Parathyroid adenoma (tissue), 2 donors: ENCODE measurements at regions not wholly inside any gene's neighbourhood (a gene's known extent, or its start where the extent isn't known, plus 50 kb on each side); places are given as distances from the start of the nearest gene placed in this dataset.

Experiments used
- H2AFZ ChIP-seq: fragments of 300-600 bp; sonication (generic); one replicate; pipeline ENCODE4 v1.7.0; 2017; ENCODE audit warnings: antibody characterized with exemption, mild to moderate bottlenecking
- H3K27ac ChIP-seq: fragments of 300-600 bp; sonication (generic); one replicate; pipeline ENCODE4 v1.7.0; 2017
- H3K27me3 ChIP-seq: fragments of 300-600 bp; sonication (generic); one replicate; pipeline ENCODE4 v1.7.0; 2017; ENCODE audit warnings: low read length; ENCODE audit not compliant: control insufficient read depth, insufficient read depth
- H3K36me3 ChIP-seq: fragments of 300-600 bp; sonication (generic); one replicate; pipeline ENCODE4 v1.7.0; 2017; ENCODE audit warnings: low read length; ENCODE audit not compliant: control insufficient read depth, insufficient read depth
- H3K4me1 ChIP-seq: fragments of 300-600 bp; sonication (generic); one replicate; pipeline ENCODE4 v1.7.0; 2017; ENCODE audit warnings: control low read depth
- H3K4me2 ChIP-seq: fragments of 300-600 bp; sonication (generic); one replicate; pipeline ENCODE4 v1.7.0; 2017; ENCODE audit warnings: low read length
- H3K4me3 ChIP-seq: fragments of 300-600 bp; sonication (generic); one replicate; pipeline ENCODE4 v1.7.0; 2017; ENCODE audit warnings: low read depth, low read length
- H3K79me2 ChIP-seq: fragments of 300-600 bp; sonication (generic); one replicate; pipeline ENCODE4 v1.7.0; 2017; ENCODE audit warnings: control low read depth
- H3K9ac ChIP-seq: fragments of 300-600 bp; sonication (generic); one replicate; pipeline ENCODE4 v1.7.0; 2017; ENCODE audit warnings: mild to moderate bottlenecking
- H3K9me3 ChIP-seq: fragments of 300-600 bp; sonication (generic); one replicate; pipeline ENCODE4 v1.7.0; 2017; ENCODE audit warnings: low read length; ENCODE audit not compliant: control insufficient read depth
- CTCF ChIP-seq: fragments of 300-600 bp; sonication (generic); IDR thresholded peaks from one replicate; pipeline ENCODE4 v1.7.0; 2017; ENCODE audit warnings: antibody characterized with exemption, mild to moderate bottlenecking
- donor health status: primary hyperparathyroidism.

DNA sequence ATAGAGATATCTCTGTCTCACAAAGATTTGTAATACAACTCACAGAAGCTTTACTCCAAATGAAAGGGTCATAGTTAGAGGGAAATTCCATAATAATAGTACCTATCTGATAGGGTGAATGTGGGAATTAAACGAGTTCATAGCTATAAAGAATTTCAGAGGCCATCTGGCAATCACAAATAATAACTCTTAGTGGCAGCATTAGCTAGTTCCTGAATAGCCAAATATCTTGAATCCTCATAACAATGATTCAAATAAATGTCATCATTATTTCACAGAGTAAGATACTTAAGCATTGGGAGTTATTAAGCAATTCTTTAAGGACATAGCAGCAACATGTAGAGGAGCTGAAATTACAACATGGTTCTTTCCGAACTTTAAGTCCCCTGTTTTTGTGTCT, 1265.0 kb upstream of the PIK3C3 start:
- Histone ChIP-seq H3K9ac (no peak overlapping the region), H3K27ac (no peak overlapping the region), H3K27me3 (no peaks in the 10 kb centered on the region), H3K4me3 (no peak overlapping the region), H3K4me2 (no peak overlapping the region), H2AFZ (no peak overlapping the region), H3K4me1 (no peaks in the 10 kb centered on the region), H3K9me3 (no peaks in the 10 kb centered on the region), H3K36me3 (no peaks in the 10 kb centered on the region), H3K79me2 (no peaks in the 10 kb centered on the region)
- TF ChIP-seq CTCF = no peak

- no peak overlapping the region for H3K27ac ChIP-seq
- H3K9me3 ChIP-seq = no peaks in the 10 kb centered on the region
- H3K4me1 ChIP-seq = no peaks in the 10 kb centered on the region
- no peaks in the 10 kb centered on the region for H3K79me2 ChIP-seq
- no peak overlapping the region for H3K9ac ChIP-seq
- no peaks in the 10 kb centered on the region for H3K36me3 ChIP-seq
- H3K4me3 ChIP-seq = no peak overlapping the region
- TF ChIP-seq CTCF = no peak
- no peak overlapping the region for H2AFZ ChIP-seq
- H3K27me3 ChIP-seq = no peaks in the 10 kb centered on the region
- no peak overlapping the region for H3K4me2 ChIP-seq
Measured at GRCh38 chr18:40687399-40687798, 1267.6 kb upstream of the PIK3C3 start.

GRCh38 chr18:40686836-40687235, 1268.2 kb upstream of the PIK3C3 start:
- Histone ChIP-seq H3K27ac (no peak overlapping the region), H3K79me2 (no peaks in the 10 kb centered on the region), H3K9me3 (no peaks in the 10 kb centered on the region), H3K9ac (no peak overlapping the region), H3K27me3 (no peaks in the 10 kb centered on the region), H3K36me3 (no peaks in the 10 kb centered on the region), H3K4me2 (no peak overlapping the region), H2AFZ (no peak overlapping the region), H3K4me1 (no peaks in the 10 kb centered on the region), H3K4me3 (no peak overlapping the region)
- TF ChIP-seq CTCF = no peak

- H3K4me2 ChIP-seq = no peak overlapping the region
- H3K4me1 ChIP-seq = no peaks in the 10 kb centered on the region
Measured at GRCh38 chr18:40685219-40685618, 1269.8 kb upstream of the PIK3C3 start.

More at GRCh38 chr18:40685219-40685618, 1269.8 kb upstream of the PIK3C3 start:
- H2AFZ ChIP-seq = no peak overlapping the region
- H3K9ac ChIP-seq = no peak overlapping the region
- no peak overlapping the region for H3K27ac ChIP-seq
- H3K9me3 ChIP-seq = no peaks in the 10 kb centered on the region
- TF ChIP-seq CTCF = no peak
- no peaks in the 10 kb centered on the region for H3K36me3 ChIP-seq
- no peaks in the 10 kb centered on the region for H3K27me3 ChIP-seq
- no peaks in the 10 kb centered on the region for H3K79me2 ChIP-seq
- H3K4me3 ChIP-seq = no peak overlapping the region
